ENCODE measurements at regions not wholly inside any gene's neighbourhood (a gene's known extent, or its start where the extent isn't known, plus 50 kb on each side); places are given as distances from the start of the nearest gene placed in this dataset.

DNA sequence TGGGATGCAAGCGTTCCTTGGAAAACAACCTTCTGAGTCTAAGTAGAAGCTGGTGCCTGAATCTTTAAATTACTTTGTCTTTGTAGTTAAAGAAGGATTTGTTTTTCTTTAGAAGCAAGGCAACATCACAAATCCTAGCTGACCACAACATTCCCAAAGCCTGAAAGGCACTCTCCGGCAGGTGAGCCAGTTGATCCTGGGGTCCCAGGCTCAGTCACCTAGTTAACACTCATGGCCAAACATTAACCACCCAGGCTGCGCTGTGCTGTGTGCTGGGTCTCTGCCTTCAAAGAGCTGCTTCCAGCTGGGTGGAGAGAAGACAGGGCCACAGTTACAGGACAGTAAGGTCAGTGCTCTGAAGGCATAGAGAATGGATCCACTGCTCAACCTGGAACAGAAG lies 120.0 kb upstream of the TRIB2 start:
- TF ChIP-seq, protein P1, sequence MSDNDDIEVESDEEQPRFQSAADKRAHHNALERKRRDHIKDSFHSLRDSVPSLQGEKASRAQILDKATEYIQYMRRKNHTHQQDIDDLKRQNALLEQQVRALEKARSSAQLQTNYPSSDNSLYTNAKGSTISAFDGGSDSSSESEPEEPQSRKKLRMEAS (IDR thresholded peaks at IDR 0.05; ENCODE audit: low read depth, low read length): no peak
- no peak for TF ChIP-seq POLR2A (IDR thresholded peaks at IDR 0.05; ENCODE audit: extremely low read depth, insufficient read length)
- no peak for TF ChIP-seq CTCF (IDR thresholded peaks at IDR 0.05; ENCODE audit: low read depth, low read length)
